GM12864 (cell line): ENCODE measurements at regions not wholly inside any gene's neighbourhood (a gene's known extent, or its start where the extent isn't known, plus 50 kb on each side); places are given as distances from the start of the nearest gene placed in this dataset.

ENCODE experiments used
- DNase-seq: peaks from one replicate; pipeline ENCODE4 v3.0.0-alpha.2; 2011; ENCODE audit warnings: low read depth
- H3K4me3 ChIP-seq: 2 replicates; pipeline ENCODE4 v1.5.1; 2011; ENCODE audit warnings: mild to moderate bottlenecking, low read depth, low read length, control low read depth
- CTCF ChIP-seq: IDR thresholded peaks from 2 replicates; pipeline ENCODE4 v1.5.1; 2011; ENCODE audit warnings: low read depth, mild to moderate bottlenecking, moderate library complexity, low read length, control low read depth, inconsistent platforms; ENCODE audit errors: missing control alignments

DNA sequence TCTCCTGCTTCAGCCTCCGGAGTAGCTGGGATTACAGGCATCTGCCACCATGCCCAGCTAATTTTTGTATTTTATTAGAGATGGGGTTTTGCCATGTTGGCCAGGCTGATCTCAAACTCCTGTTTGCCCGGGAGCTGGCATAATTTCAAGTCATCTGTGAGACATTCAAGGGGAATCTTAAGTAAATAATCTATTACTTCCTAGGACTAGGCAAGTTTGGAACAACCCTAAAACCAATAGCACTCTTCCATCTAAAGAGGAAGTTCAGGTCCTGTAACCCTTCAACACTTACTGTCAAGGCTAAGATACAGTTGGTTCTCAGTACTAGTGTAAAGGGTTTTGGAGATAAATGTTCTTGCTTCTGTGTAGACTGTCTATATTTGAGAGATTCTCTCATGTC is 267.8 kb upstream of the IRAK1BP1 start:
- no peak for DNase-seq
- TF ChIP-seq CTCF, result no peak
- H3K4me3 ChIP-seq, result no peak overlapping the region

- no peak overlapping the region for H3K4me3 ChIP-seq
- DNase-seq, result no peak
- no peak for TF ChIP-seq CTCF
These were observed 261.4 kb upstream of the IRAK1BP1 start for GRCh38 chr6:78605909-78606446.

- H3K4me3 ChIP-seq, result no peak overlapping the region
- DNase-seq, result no peak
- no peak for TF ChIP-seq CTCF
These were observed 260.2 kb upstream of the IRAK1BP1 start for GRCh38 chr6:78607189-78607588.

DNA sequence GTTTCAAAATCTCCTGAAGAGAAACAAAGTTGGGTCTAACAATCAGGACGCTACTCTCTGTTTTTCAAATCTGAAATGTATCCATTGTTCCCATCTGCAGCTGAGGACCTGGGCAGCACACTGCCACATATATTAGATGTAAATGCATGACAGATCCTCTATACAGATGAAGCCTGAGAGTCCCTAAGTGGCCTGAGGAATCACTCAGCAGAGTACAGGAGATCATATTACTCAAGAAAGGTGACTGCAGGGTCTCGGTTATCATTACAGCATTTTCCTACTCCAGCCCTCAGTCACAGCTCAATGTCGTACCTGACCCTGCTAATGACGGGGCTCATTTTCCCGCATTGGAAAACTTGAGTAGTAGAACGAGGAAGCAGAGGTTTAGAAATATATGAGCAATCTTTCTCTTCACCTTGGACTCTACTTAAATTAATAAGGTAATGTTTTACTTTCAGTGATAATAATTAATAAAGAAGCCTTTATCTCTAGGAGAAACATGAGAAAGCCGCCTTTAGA is 256.2 kb upstream of the IRAK1BP1 start:
- no peak for TF ChIP-seq CTCF
- DNase-seq, result no peak
- H3K4me3 ChIP-seq, result no peak overlapping the region

GRCh38 chr6:78611886-78612480 is 255.4 kb upstream of the IRAK1BP1 start:
- DNase-seq, result no peak
- TF ChIP-seq CTCF, result peak; percentile 51
- H3K4me3 ChIP-seq, result no peak overlapping the region

DNA sequence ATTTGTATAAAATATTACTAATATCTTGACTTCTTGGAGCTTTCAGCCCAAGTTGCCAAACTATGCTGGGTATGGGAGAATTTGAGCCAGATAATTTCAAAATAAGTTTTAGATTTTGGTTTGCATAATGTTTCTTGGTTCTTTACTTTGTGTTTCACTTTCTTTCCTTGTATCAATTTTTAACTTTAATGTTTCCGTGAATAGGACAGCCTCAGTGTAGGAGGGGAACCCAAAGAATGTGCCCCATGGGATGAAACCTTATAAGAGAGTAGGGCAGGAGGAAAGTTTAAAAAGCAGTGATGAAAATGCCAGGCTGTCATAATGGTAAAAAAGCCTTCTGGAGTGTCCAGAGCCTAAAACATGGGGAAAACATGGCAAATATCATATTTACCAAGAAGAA is 252.4 kb upstream of the IRAK1BP1 start:
- TF ChIP-seq CTCF, result no peak

GRCh38 chr6:78615430-78615904 is 251.9 kb upstream of the IRAK1BP1 start:
- TF ChIP-seq CTCF, result no peak
- DNase-seq, result no peak
- H3K4me3 ChIP-seq, result no peak overlapping the region

More for the DNA sequence above, 252.4 kb upstream of the IRAK1BP1 start:
- H3K4me3 ChIP-seq, result no peak overlapping the region
- DNase-seq, result no peak
